ENCODE measurements at regions not wholly inside any gene's neighbourhood (a gene's known extent, or its start where the extent isn't known, plus 50 kb on each side); places are given as distances from the start of the nearest gene placed in this dataset.
"Not testable (repeated sequence)": the region's sequence is repeated elsewhere in the genome, so short reads cannot be mapped to it uniquely, and the experiment has no call there.

DNA sequence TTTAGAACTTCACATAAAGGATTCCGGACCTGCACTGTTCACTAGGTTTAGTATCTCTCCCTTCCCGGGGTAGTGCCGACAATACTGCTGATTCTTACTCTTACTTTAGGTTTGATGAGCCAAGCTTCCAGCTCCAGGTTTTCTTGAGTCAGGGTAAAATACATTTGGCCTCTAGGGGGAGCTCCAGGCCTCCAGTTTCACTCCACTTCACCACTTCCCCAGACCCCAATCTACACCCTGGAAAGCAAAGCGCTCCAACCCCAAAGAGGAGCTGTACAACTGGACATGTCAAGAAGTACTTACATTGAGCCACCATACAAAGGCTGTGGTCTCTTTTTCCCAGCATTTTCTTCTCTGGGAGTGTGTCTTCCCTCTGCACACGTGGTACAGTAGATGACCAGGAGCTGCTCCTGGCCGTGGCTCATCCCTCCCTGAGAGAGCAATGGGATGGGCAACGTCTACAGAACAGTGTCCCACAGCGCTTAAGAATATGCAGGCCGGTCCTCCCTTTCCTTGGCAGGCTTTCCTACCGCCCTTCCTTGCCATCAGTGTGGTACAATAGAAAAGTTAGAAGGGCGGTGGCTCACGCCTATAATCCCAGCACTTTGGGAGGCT, 93.9 kb upstream of the CCDC80 start:
- in situ Hi-C loops (cut with MboI; ENCODE audit: low pct_unique_long_range_greater_than_20kb in 2 of 9, low sequenced_read_pairs in 9 of 9, unreplicated experiment in 9 of 9), result loop anchor here in 3 of 9 experiments (10.0 to 25.0 kb wide), 2 partner anchors 240 to 252 kb away; partner anchors contain the start of genes CD200R1 (in 3 of the 3) and GTPBP8 (in 2 of the 3)
- ATAC-seq (replicated peaks in 6 of 8), result peak in 4 of 8 experiments; percentile 36 to 94 (median 71)
- H3K4me1 ChIP-seq (replicated peaks in 1 of 2), result peaks cover 0 to 6% of the 10 kb centered on the region in 2 donors
- no peak overlapping the region for H3K27ac ChIP-seq
- H3K4me3 ChIP-seq, result no peak overlapping the region
- 0 to 75% (median 47%) methylated on average over 1 to 12 of the region's 12 CpGs; no CpG with 5 or more reads in 2 of the 10 experiments for whole genome bisulfite sequencing, 10 experiments

DNA sequence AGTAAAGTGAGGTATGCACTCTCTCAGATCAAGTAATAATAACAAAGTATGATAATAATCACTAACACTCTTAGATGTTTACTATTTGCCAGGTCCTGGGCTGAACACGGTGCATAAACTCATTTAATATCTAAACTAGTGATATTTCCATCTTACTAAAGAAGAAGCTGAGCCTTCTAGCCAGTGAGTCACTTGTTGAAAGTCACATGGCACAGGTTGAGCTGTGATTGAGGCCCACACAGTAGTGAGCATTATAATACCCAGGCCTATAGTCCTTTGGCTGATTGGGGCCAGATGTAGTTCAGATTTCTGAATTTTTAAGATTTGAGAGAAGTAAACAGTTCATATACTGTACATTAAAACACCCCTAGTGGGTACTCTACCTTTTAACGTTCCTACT, 93.2 kb upstream of the CCDC80 start:
- ATAC-seq (replicated peaks in 6 of 8), result peak in 2 of 8 experiments; percentile 11 to 17
- Histone ChIP-seq H3K4me1 (replicated peaks in 1 of 2) (peaks cover 0 to 6% of the 10 kb centered on the region in 2 donors), H3K4me3 (no peak overlapping the region), H3K27ac (no peak overlapping the region)
- in situ Hi-C loops (cut with MboI; ENCODE audit: low pct_unique_long_range_greater_than_20kb in 2 of 9, low sequenced_read_pairs in 9 of 9, unreplicated experiment in 9 of 9), result loop anchor here in 3 of 9 experiments (10.0 to 25.0 kb wide), 2 partner anchors 241 to 253 kb away; partner anchors contain the start of genes CD200R1 (in 3 of the 3) and GTPBP8 (in 2 of the 3)
- WGBS, 10 experiments, result 67 to 100% (median 80%) methylated on average over 1 to 2 of the region's 2 CpGs; no CpG with 5 or more reads in 1 of the 10 experiments

DNA sequence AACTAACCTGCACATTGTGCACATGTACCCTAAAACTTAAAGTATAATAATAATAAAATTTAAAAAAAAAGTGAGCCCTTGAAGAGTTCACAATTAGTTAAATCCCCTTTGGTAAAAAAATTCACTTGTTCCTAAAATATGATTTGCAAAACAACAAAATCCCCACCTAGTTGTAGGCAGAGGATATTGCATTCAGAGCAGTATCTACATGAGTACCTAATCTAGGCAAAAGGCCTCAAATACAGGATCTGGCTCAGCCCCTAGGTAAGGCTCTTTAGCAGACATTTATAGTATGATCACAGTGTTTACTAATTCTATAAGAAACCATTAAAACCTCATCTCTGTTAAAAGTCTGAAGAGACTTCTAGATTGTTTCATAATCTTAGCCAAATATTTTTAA, 89.3 kb upstream of the CCDC80 start:
- ATAC-seq (replicated peaks in 6 of 8), result no peak
- Histone ChIP-seq H3K4me3 (no peak overlapping the region), H3K4me1 (replicated peaks in 1 of 2) (no peaks in the 10 kb centered on the region), H3K27ac (no peak overlapping the region)
- in situ Hi-C loops (cut with MboI; ENCODE audit: low pct_unique_long_range_greater_than_20kb in 2 of 9, low sequenced_read_pairs in 9 of 9, unreplicated experiment in 9 of 9), result loop anchor here in 3 of 9 experiments (10.0 to 25.0 kb wide), 2 partner anchors 245 to 257 kb away; partner anchors contain the start of genes CD200R1 (in 3 of the 3) and GTPBP8 (in 2 of the 3)

DNA sequence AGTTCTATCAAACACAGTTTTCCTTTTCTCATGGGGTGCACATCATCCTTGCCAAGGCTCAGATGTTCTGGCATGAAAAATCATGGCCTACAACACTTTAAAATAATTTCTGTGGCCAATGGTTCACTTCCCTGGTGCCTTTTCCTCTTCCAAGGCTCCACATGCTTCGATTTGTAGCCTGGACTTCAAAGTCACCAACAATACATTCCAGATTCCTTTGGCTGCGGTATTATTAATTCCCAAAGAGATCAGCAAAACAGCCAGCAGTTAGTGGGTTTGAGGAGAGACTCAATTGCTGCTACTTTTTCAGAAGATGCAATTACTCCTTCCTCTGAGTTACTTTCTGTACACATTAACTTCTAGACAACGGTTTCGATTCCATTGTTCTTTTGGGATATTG, 80.3 kb upstream of the CCDC80 start:
- Histone ChIP-seq H3K4me1 (replicated peaks in 1 of 2) (no peaks in the 10 kb centered on the region), H3K27ac (no peak overlapping the region), H3K4me3 (no peak overlapping the region)
- ATAC-seq (replicated peaks in 6 of 8), result no peak
- in situ Hi-C loops (cut with MboI; ENCODE audit: low pct_unique_long_range_greater_than_20kb in 2 of 9, low sequenced_read_pairs in 9 of 9, unreplicated experiment in 9 of 9), result no loop called here
- 6 to 100% (median 66%) methylated on average over 2 to 4 of the region's 4 CpGs for WGBS, 10 experiments

DNA sequence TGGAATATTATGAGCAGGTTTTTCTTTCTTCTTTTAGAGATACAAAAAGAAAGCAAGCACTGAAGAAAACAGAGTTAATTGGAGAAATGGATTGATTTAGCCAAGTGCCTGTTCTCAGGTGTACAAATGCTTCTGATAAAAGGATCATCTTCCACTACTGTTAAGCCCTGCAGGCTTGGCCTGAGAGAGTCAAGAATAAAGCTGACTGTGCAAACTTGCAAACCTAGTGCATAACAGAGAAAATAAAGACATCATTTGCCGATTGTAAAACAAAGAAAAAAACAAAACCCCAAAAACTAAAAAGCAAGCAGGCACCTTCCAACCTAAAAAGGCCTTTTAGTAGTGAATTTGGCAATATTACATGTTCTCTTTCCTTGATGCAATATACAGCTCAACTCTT, 78.0 kb upstream of the CCDC80 start:
- ATAC-seq (replicated peaks in 6 of 8), result no peak
- 0 to 90% (median 67%) methylated on average over 1 of the region's 1 CpG; no CpG with 5 or more reads in 1 of the 10 experiments for WGBS, 10 experiments
- in situ Hi-C loops (cut with MboI; ENCODE audit: low pct_unique_long_range_greater_than_20kb in 2 of 9, low sequenced_read_pairs in 9 of 9, unreplicated experiment in 9 of 9), result no loop called here
- Histone ChIP-seq H3K4me1 (replicated peaks in 1 of 2) (no peaks in the 10 kb centered on the region), H3K27ac (no peak overlapping the region), H3K4me3 (no peak overlapping the region)

DNA sequence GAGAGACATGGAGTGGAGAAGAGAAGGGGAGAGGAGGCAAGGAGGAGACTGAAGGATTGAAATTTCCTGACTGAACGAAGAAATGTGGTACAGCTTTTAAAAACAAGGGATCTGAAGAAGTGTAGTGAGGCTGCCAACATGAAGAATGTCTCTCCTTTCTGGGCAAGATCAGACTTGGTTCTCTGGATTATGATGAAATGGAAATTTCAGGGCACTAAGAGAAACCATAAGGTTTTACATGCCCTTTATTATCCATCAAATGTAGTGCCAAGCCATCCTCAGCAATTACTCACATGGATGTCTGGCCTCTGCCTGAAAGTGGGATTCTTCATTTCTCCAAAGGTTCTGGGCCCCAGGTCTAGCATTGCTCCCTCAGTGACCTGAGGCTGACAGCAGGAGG, 77.6 kb upstream of the CCDC80 start:
- ATAC-seq (replicated peaks in 6 of 8), result no peak
- 0 to 100% (median 64%) methylated on average over 1 of the region's 1 CpG for WGBS, 10 experiments
- in situ Hi-C loops (cut with MboI; ENCODE audit: low pct_unique_long_range_greater_than_20kb in 2 of 9, low sequenced_read_pairs in 9 of 9, unreplicated experiment in 9 of 9), result no loop called here

DNA sequence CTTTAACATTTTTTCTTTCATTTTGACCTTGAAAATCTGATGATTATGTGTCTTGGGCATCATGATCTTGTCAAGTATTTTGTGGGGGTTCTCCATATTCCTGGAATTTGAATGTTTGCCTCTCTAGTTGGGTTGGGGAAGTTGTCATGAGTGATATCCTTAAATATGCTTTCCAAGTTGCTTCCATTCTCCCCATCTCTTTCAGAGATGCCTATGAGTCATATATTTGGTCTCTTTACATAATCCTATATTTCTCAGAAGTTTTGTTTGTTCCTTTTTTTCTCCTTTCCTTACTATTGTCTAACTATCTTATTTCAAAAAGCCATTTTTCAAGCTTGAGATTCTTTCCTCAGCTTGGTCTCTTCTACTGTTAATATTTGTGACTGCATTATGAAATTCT, 69.0 kb upstream of the CCDC80 start:
- in situ Hi-C loops (cut with MboI; ENCODE audit: low pct_unique_long_range_greater_than_20kb in 2 of 9, low sequenced_read_pairs in 9 of 9, unreplicated experiment in 9 of 9), result no loop called here
- Histone ChIP-seq H3K4me1 (replicated peaks in 1 of 2) (no peaks in the 10 kb centered on the region), H3K27ac (no peak overlapping the region), H3K4me3 (no peak overlapping the region)
- ATAC-seq (replicated peaks in 6 of 8), result no peak

More for the DNA sequence above, 77.6 kb upstream of the CCDC80 start:
- no peaks in the 10 kb centered on the region for H3K4me1 ChIP-seq (replicated peaks in 1 of 2)
- no peak overlapping the region for H3K27ac ChIP-seq
- no peak overlapping the region for H3K4me3 ChIP-seq

DNA sequence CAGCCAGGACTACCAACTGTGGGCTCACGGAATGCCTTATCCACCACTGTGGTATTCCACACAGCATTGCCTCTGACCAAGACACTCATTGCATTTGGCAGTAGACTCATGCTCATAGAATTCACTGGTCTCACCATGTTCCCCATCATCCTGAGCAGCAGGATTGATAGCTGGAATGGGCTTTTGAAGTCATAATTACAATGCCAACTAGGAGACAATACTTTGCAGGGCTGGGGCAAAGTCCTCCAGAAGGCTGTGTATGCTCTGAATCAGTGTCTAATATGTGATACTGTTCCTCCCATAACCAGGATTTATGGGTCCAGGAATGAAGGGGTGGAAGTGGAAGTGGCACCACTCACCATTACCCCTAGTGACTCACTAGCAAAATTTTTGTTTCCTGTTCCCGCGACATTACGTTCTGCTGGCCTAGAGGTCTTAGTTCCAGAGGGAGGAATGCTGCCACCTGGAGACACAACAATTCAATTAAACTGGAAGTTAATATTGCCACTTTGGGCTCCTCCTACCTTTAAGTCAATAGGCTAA, 58.6 kb upstream of the CCDC80 start:
- WGBS, 10 experiments, result 87 to 100% methylated on average over 1 to 4 of the region's 4 CpGs; no CpG with 5 or more reads in 8 of the 10 experiments
- peaks cover 0 to 2% of the 10 kb centered on the region in 2 donors for H3K4me1 ChIP-seq (replicated peaks in 1 of 2)
- in situ Hi-C loops (cut with MboI; ENCODE audit: low pct_unique_long_range_greater_than_20kb in 2 of 9, low sequenced_read_pairs in 9 of 9, unreplicated experiment in 9 of 9), result no loop called here
- H3K4me3 ChIP-seq, result no peak overlapping the region
- ATAC-seq (replicated peaks in 6 of 8), result no peak
- no peak overlapping the region for H3K27ac ChIP-seq

DNA sequence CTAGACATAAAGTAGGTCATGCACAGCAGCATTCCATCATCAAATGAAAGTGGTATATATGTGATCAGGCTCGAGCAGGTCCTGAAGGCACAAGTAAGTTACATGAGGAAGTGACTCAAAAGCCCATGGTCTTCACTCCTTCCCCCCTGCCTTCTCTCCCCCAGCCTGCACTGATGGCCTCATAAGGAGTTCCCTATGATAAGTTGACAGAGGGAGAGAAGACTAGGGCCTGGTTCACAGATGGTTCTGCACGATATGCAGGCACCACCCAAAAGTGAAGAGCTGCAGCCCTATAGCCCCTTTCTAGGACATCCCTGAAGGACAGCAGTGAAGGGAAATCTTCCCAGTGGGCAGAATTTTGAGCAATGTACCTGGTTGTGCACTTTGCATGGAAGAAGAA, 57.5 kb upstream of the CCDC80 start:
- ATAC-seq (replicated peaks in 6 of 8); H3K27ac ChIP-seq; H3K4me3 ChIP-seq; H3K4me1 ChIP-seq (replicated peaks in 1 of 2); in situ Hi-C loops (cut with MboI; ENCODE audit: low pct_unique_long_range_greater_than_20kb in 2 of 9, low sequenced_read_pairs in 9 of 9, unreplicated experiment in 9 of 9): not testable (repeated sequence)
- WGBS, 10 experiments, result 0 to 80% (median 50%) methylated on average over 1 to 2 of the region's 2 CpGs; no CpG with 5 or more reads in 3 of the 10 experiments

DNA sequence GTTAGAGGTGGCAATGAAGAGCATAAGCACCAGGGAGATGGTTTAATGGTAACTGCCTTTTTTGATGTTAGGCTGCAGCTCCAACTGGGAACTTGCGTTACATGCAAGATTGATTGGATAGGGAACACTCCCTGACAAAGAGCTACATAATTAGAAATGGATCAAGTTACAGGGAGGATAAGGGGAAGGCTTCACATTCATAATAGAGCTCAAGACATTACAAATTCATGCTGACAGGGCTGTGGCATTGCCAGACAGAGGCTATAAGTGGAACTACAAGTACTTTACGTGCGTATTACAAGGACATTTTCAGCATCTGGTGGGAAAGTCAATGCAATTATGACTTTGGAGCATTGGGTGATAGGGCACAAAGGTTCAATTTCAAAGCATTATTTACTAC, 55.3 kb upstream of the CCDC80 start:
- H3K27ac ChIP-seq; H3K4me1 ChIP-seq (replicated peaks in 1 of 2); in situ Hi-C loops (cut with MboI; ENCODE audit: low pct_unique_long_range_greater_than_20kb in 2 of 9, low sequenced_read_pairs in 9 of 9, unreplicated experiment in 9 of 9); H3K4me3 ChIP-seq: not testable (repeated sequence)
- ATAC-seq (replicated peaks in 6 of 8), result peak; percentile 73 to 97 (median 94)
- 0% methylated on average over 1 of the region's 3 CpGs; no CpG with 5 or more reads in 9 of the 10 experiments for WGBS, 10 experiments

DNA sequence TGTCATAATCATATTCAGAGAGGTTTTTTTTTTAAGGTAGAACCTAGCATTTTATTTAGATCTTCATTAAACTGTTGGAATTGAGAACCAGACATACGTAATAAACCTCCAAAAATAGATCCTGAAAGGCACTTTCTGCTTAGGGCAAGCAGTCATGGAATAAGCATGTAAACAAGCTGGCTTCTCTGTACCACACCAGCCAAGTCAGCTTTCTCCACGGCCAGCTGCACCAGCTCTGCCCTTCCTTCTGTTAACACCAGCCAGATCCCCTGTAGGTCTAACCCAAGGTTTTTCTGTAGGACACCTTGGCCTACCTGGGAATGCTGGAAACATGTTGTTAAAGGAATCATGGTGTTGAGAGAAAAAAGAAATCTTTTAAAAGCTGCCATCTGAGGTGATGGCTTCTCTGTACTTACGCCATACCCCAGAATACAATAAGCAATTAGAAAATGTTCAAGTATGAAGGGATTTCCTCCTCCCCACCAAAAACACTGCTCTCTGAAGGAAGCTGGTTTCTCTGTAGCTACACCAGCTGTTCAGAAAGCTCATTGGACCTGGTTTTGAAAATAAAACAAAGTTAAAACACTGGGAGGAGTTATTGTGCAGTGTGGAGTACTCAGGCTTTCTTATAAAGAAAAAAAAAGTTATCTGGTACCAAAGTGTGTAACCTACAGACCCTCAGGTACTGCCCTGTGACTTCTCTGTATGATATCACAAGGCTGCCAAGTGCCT, 54.6 kb upstream of the CCDC80 start:
- in situ Hi-C loops (cut with MboI; ENCODE audit: low pct_unique_long_range_greater_than_20kb in 2 of 9, low sequenced_read_pairs in 9 of 9, unreplicated experiment in 9 of 9); H3K4me3 ChIP-seq; H3K4me1 ChIP-seq (replicated peaks in 1 of 2); H3K27ac ChIP-seq: not testable (repeated sequence)
- ATAC-seq (replicated peaks in 6 of 8), result peak in 4 of 8 experiments; percentile 34 to 73 (median 52)
- WGBS, 10 experiments, result 60 to 100% (median 100%) methylated on average over 1 to 2 of the region's 3 CpGs; no CpG with 5 or more reads in 7 of the 10 experiments

DNA sequence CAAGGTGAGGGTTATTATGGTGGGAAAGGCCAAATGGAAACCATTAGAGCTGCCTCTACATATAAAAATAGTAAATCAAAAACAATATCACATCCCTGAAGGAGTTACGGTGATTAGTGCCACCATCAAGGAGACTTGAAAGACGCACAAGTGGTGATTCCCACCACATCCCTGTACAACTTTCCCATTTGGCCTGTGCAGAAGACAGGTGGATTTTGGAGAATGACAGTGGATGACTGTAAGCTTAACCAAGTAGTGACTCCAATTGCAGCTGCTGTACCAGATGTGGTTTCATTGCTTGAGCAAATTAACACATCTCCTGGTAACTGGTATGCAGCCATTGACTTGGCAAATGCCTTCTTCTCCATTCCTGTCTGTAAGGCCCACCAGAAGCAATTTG, 54.0 kb upstream of the CCDC80 start:
- H3K27ac ChIP-seq; ATAC-seq (replicated peaks in 6 of 8); H3K4me1 ChIP-seq (replicated peaks in 1 of 2); in situ Hi-C loops (cut with MboI; ENCODE audit: low pct_unique_long_range_greater_than_20kb in 2 of 9, low sequenced_read_pairs in 9 of 9, unreplicated experiment in 9 of 9); H3K4me3 ChIP-seq: not testable (repeated sequence)
- 100% methylated on average over 2 of the region's 2 CpGs; no CpG with 5 or more reads in 9 of the 10 experiments for WGBS, 10 experiments

DNA sequence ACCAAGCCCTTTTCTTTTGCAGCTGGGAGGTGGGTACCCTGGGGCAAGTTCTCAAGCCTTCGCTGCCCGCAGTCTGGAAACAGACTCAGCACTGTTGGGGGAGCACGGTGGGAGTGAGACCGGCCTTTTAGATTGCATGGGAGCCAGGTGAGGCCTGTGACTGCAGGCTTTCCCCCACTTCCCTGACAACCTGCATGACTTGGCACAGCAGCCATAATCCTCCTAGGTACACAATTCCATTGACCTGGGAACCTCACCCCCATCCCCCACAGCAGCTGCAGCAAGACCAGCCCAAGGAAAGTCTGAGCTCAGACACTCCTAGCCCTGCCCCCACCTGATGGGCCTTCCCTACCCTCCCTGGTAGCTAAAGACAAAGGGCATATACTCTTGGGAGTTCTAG, 52.2 kb upstream of the CCDC80 start:
- no peak overlapping the region for H3K4me3 ChIP-seq
- ATAC-seq (replicated peaks in 6 of 8), result no peak
- H3K27ac ChIP-seq, result no peak overlapping the region
- in situ Hi-C loops (cut with MboI; ENCODE audit: low pct_unique_long_range_greater_than_20kb in 2 of 9, low sequenced_read_pairs in 9 of 9, unreplicated experiment in 9 of 9), result no loop called here
- 95 to 100% (median 100%) methylated on average over 1 to 3 of the region's 4 CpGs; no CpG with 5 or more reads in 7 of the 10 experiments for WGBS, 10 experiments
- peaks cover 0 to 2% of the 10 kb centered on the region in 2 donors for H3K4me1 ChIP-seq (replicated peaks in 1 of 2)

Data from motor neuron (in vitro differentiated cells).